ENCODE measurements at regions not wholly inside any gene's neighbourhood (a gene's known extent, or its start where the extent isn't known, plus 50 kb on each side); places are given as distances from the start of the nearest gene placed in this dataset.
"Not testable (repeated sequence)": the region's sequence is repeated elsewhere in the genome, so short reads cannot be mapped to it uniquely, and the experiment has no call there.

- no peak for DNase-seq
Observed at GRCh38 chr9:31823365-31823764, 561.1 kb upstream of the ACO1 start.

GRCh38 chr9:31824860-31825259 is 559.6 kb upstream of the ACO1 start:
- no peak for DNase-seq

GRCh38 chr9:31837211-31837610 is 547.2 kb upstream of the ACO1 start:
- DNase-seq, result no peak

- no peak for DNase-seq
Observed at GRCh38 chr9:31839273-31839672, 545.2 kb upstream of the ACO1 start.

GRCh38 chr9:31840702-31841101 is 543.7 kb upstream of the ACO1 start:
- DNase-seq, result no peak

- no peak for DNase-seq
Observed at GRCh38 chr9:31847963-31848362, 536.5 kb upstream of the ACO1 start.

- no peak for DNase-seq
Observed at GRCh38 chr9:31848505-31849285, 535.7 kb upstream of the ACO1 start.

- no peak for DNase-seq
Observed at GRCh38 chr9:31854187-31854586, 530.3 kb upstream of the ACO1 start.

- DNase-seq, result no peak
Observed at GRCh38 chr9:31868830-31869229, 515.6 kb upstream of the ACO1 start.

GRCh38 chr9:31870276-31870675 is 514.2 kb upstream of the ACO1 start:
- no peak for DNase-seq

- no peak for DNase-seq
Observed at GRCh38 chr9:31873722-31874121, 510.7 kb upstream of the ACO1 start.

- DNase-seq, result no peak
Observed at GRCh38 chr9:31894008-31894407, 490.4 kb upstream of the ACO1 start.

GRCh38 chr9:31908158-31908890 is 476.1 kb upstream of the ACO1 start:
- DNase-seq, result no peak

- no peak for DNase-seq
Observed at GRCh38 chr9:31908891-31909480, 475.5 kb upstream of the ACO1 start.

GRCh38 chr9:31912636-31913035 is 471.8 kb upstream of the ACO1 start:
- DNase-seq, result no peak

GRCh38 chr9:31916591-31917241 is 467.7 kb upstream of the ACO1 start:
- no peak for DNase-seq

- not testable (repeated sequence) for DNase-seq
Observed at GRCh38 chr9:31937737-31938136, 446.7 kb upstream of the ACO1 start.

GRCh38 chr9:31950756-31951155 is 433.7 kb upstream of the ACO1 start:
- DNase-seq, result no peak

- no peak for DNase-seq
Observed at GRCh38 chr9:31958572-31958971, 425.9 kb upstream of the ACO1 start.

GRCh38 chr9:31969552-31969951 is 414.9 kb upstream of the ACO1 start:
- DNase-seq, result no peak

- DNase-seq, result no peak
Observed at GRCh38 chr9:31983895-31984294, 400.5 kb upstream of the ACO1 start.

- DNase-seq, result no peak
Observed at GRCh38 chr9:31996331-31996730, 388.1 kb upstream of the ACO1 start.

- DNase-seq, result no peak
Observed at GRCh38 chr9:32004431-32005076, 379.9 kb upstream of the ACO1 start.

Measured in 8988T (cell line).